Limb (tissue), 2 donors: ENCODE measurements at regions not wholly inside any gene's neighbourhood (a gene's known extent, or its start where the extent isn't known, plus 50 kb on each side); places are given as distances from the start of the nearest gene placed in this dataset.

ENCODE experiments used
- DNase-seq, 2 donors: peaks; one replicate each; pipeline ENCODE4 v3.0.0-alpha.2; 2016; ENCODE audit errors: extremely low spot score in 2 of 2

GRCh38 chr9:115980054-115980453 lies 173.5 kb upstream of the PAPPA start:
- DNase-seq, result no peak

GRCh38 chr9:115980502-115980901 lies 173.1 kb upstream of the PAPPA start:
- no peak for DNase-seq

GRCh38 chr9:115980976-115981375 lies 172.6 kb upstream of the PAPPA start:
- DNase-seq, result no peak

- no peak for DNase-seq
Observed at GRCh38 chr9:115983366-115983765, 170.2 kb upstream of the PAPPA start.

- no peak for DNase-seq
Observed at GRCh38 chr9:115985657-115986056, 167.9 kb upstream of the PAPPA start.

GRCh38 chr9:115986508-115986907 lies 167.1 kb upstream of the PAPPA start:
- no peak for DNase-seq

GRCh38 chr9:115988701-115989100 lies 164.9 kb upstream of the PAPPA start:
- no peak for DNase-seq

GRCh38 chr9:115989831-115990230 lies 163.8 kb upstream of the PAPPA start:
- no peak for DNase-seq

- no peak for DNase-seq
Observed at GRCh38 chr9:115992834-115993233, 160.8 kb upstream of the PAPPA start.

- no peak for DNase-seq
Observed at GRCh38 chr9:115997923-115998322, 155.7 kb upstream of the PAPPA start.

- DNase-seq, result no peak
Observed at GRCh38 chr9:115998666-115999065, 154.9 kb upstream of the PAPPA start.

GRCh38 chr9:115999498-115999897 lies 154.1 kb upstream of the PAPPA start:
- no peak for DNase-seq

GRCh38 chr9:116000748-116001329 lies 152.8 kb upstream of the PAPPA start:
- no peak for DNase-seq

- no peak for DNase-seq
Observed at GRCh38 chr9:116002181-116002580, 151.4 kb upstream of the PAPPA start.

GRCh38 chr9:116002624-116003023 lies 151.0 kb upstream of the PAPPA start:
- no peak for DNase-seq

GRCh38 chr9:116003397-116003796 lies 150.2 kb upstream of the PAPPA start:
- DNase-seq, result no peak

GRCh38 chr9:116005205-116005604 lies 148.4 kb upstream of the PAPPA start:
- no peak for DNase-seq

GRCh38 chr9:116007824-116008223 lies 145.8 kb upstream of the PAPPA start:
- DNase-seq, result no peak

- DNase-seq, result no peak
Observed at GRCh38 chr9:116008278-116008677, 145.3 kb upstream of the PAPPA start.

GRCh38 chr9:116009420-116009819 lies 144.2 kb upstream of the PAPPA start:
- no peak for DNase-seq

- DNase-seq, result no peak
Observed at GRCh38 chr9:116015855-116016254, 137.7 kb upstream of the PAPPA start.

- no peak for DNase-seq
Observed at GRCh38 chr9:116020146-116020545, 133.4 kb upstream of the PAPPA start.

GRCh38 chr9:116020801-116021200 lies 132.8 kb upstream of the PAPPA start:
- no peak for DNase-seq

GRCh38 chr9:116027096-116027495 lies 126.5 kb upstream of the PAPPA start:
- DNase-seq, result no peak
